HEK293T (cell line): ENCODE measurements at regions not wholly inside any gene's neighbourhood (a gene's known extent, or its start where the extent isn't known, plus 50 kb on each side); places are given as distances from the start of the nearest gene placed in this dataset.

Experiments
- ARNT ChIP-seq: fragments of 450-650 bp; IDR thresholded peaks from 2 replicates; pipeline ENCODE4 v1.6.1; 2017; ENCODE audit warnings: mild to moderate bottlenecking
- BHLHE40 ChIP-seq: fragments of 450-650 bp; IDR thresholded peaks from 2 replicates; pipeline ENCODE4 v1.6.1; 2016; ENCODE audit warnings: mild to moderate bottlenecking, moderate library complexity, borderline replicate concordance
- NFRKB ChIP-seq: fragments of 450-650 bp; IDR thresholded peaks from 2 replicates; pipeline ENCODE4 v1.6.1; 2016; ENCODE audit warnings: mild to moderate bottlenecking, moderate library complexity
- SP1 ChIP-seq: fragments of 450-650 bp; IDR thresholded peaks from 2 replicates; pipeline ENCODE4 v1.6.1; 2017
- ZNF384 ChIP-seq: fragments of 450-650 bp; IDR thresholded peaks from 2 replicates; pipeline ENCODE4 v1.6.1; 2016

- no peak for TF ChIP-seq ARNT
- no peak for TF ChIP-seq ZNF384
- no peak for TF ChIP-seq SP1
- no peak for TF ChIP-seq BHLHE40
- TF ChIP-seq NFRKB, result no peak
These were observed 272.6 kb downstream of the GATA3 start for GRCh38 chr10:8327140-8327423.
